HG03159 (cell line): ENCODE measurements at regions not wholly inside any gene's neighbourhood (a gene's known extent, or its start where the extent isn't known, plus 50 kb on each side); places are given as distances from the start of the nearest gene placed in this dataset.
"Not testable (repeated sequence)": the region's sequence is repeated elsewhere in the genome, so short reads cannot be mapped to it uniquely, and the experiment has no call there.

Experiments
- ATAC-seq: cut with Tn5 transposase; IDR thresholded peaks from one replicate; pipeline ENCODE4 v1.9.1; 2021; ENCODE audit warnings: mild to moderate bottlenecking, moderate library complexity; ENCODE audit not compliant: unreplicated experiment

DNA sequence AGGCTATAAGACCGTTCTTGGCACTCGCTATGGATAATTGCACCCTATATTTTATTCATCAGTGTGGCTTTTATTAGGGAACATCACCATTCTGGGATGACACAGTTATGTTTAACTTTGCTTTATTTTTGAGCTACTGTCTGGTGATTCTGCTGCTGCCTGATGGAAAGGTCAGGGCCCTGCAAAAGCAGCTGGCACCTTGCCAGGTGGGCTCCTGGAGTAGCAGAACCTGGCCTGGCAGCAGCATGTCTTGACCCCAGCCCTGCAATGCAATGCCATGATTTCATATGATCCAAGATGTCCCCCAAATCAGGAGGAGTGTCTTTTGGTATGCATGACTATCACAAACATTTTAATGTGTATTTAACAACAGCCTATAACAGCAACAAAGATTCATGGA lies 228.4 kb upstream of the RSPO3 start:
- ATAC-seq, result no peak

DNA sequence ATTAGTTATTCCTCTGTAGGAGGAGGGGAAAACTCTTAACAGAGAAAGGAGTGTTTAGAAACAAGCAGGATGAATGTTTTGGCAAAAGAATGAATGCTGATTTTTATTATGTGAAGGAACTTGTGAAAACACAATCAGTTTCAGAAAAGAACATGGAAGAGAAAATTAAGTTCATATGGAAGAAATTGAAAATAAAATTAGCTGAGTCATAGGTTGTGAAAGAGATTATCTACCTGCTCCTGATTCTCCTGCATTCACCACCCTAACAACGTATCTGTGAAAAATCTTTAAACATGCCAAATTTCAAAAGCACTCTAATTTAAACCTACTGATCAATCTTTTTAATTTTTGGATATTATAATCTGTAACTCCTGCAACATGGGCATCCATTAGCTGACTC lies 227.3 kb upstream of the RSPO3 start:
- no peak for ATAC-seq

DNA sequence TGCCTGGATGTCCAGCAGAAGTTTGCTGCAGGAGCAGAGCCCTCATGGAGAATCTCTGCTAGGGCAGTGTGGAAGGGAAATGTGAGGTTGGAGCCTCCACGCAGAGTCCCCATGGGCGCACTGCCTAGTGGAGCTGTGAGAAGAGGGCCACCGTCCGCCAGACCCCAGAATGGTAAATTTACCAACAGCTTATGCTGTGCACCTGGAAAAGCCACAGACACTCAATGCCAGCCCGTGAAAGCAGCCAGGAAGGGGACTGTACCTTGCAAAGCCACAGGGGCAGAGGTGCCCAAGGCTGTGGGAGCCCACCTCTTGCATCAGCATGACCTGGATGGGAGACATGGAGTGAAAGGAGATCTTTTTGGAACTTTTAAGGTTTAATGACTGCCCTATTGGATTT lies 225.6 kb upstream of the RSPO3 start:
- ATAC-seq, result not testable (repeated sequence)

DNA sequence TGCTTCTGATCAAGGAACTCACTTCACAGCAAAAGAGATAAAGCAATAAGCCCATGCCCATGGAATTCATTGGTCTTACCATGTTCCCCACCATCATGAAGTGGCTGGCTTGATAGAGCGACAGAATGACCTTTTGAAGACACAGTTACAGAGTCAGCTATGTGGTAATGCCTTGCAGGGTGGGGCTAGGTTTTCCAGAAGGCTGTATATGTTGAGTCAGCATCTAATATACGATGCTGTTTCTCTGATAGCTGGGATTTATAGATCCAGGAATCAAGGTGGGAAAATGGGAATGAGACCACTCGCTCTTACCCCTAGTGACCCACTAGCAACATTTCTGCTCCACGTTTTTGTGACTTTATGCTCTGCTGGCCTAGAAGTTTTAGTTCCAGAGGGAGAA lies 220.7 kb upstream of the RSPO3 start:
- ATAC-seq, result no peak

GRCh38 chr6:126904176-126904575 lies 214.3 kb upstream of the RSPO3 start:
- ATAC-seq, result no peak

DNA sequence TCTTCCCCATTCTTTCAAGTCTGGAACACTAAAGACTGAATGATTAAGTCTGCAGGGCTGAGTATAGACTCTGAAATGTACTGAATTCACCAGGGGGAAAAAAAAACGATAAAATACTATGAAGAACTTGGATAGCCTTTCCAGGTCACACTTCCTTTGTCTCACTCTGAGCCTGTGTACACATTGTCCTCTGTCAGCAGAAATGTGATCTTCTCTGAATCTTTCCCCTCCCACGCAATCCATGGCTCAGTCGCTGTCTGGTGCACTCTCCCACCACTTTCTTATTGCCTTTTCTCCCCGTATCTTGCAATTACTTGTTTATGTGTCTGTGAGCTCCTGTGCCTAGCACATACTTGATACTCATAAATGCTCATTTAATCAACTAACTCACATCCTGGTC lies 212.6 kb upstream of the RSPO3 start:
- no peak for ATAC-seq

- ATAC-seq, result no peak
Measured at GRCh38 chr6:126907312-126907711, 211.2 kb upstream of the RSPO3 start.

DNA sequence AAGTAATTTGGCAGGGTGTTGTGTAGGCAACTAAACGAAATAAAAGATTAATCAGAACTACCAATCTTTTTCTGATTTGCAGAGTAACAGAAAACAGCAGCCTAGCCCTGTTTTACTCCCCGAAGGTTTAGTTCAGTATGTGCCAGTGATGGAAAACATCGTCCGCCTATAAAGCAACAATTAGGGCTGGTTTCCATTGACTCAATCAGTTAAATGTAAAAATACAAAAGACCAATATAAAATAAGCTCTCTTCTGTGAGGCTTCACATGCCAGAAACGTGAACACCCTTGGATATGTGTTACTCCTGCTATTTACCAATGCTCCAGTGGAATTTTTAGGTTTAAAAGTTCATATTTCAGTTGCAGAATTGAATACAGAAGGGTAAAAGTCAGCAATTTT lies 210.5 kb upstream of the RSPO3 start:
- ATAC-seq, result no peak

- no peak for ATAC-seq
Measured at GRCh38 chr6:126909493-126909892, 209.0 kb upstream of the RSPO3 start.

GRCh38 chr6:126913651-126914050 lies 204.8 kb upstream of the RSPO3 start:
- ATAC-seq, result no peak

DNA sequence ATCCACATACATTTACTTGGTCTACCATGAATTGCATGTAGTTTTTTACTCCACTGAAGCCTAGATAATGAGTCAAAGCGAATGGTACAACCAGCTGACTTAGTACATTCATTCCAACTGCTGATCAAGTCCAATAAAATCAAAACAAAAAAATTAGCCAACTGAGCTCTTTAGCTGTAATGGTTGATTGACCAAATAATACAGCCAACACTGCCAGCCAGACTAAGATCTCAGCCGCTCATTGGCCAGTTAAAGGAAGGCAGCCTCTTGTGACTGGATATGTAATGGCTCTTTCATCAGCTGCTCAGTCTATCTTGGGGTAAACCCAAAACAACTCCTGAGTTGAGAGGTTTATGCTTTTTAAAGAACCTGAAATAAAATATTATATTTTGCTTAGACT lies 204.3 kb upstream of the RSPO3 start:
- ATAC-seq, result no peak

GRCh38 chr6:126914801-126915200 lies 203.7 kb upstream of the RSPO3 start:
- no peak for ATAC-seq

- ATAC-seq, result no peak
Measured at GRCh38 chr6:126919947-126920346, 198.5 kb upstream of the RSPO3 start.

DNA sequence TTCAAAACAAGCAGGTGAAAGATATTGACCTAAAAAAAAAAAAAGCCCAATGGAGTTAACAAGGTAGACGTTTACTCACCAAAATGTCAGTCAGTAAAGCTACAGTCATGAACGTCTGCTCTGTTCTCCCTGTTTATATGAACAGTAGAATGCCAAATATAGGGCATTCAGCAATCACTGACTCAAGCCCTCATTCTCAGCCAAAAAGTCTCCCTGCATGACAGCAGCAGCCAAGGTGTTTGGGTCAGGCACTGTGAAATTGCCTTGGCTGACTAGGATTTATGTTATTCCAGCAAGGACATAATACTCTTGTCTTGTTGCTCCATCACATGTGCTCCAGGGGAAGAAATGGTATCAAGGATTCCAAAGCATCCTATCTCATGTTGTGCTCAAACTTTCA lies 194.7 kb upstream of the RSPO3 start:
- no peak for ATAC-seq

DNA sequence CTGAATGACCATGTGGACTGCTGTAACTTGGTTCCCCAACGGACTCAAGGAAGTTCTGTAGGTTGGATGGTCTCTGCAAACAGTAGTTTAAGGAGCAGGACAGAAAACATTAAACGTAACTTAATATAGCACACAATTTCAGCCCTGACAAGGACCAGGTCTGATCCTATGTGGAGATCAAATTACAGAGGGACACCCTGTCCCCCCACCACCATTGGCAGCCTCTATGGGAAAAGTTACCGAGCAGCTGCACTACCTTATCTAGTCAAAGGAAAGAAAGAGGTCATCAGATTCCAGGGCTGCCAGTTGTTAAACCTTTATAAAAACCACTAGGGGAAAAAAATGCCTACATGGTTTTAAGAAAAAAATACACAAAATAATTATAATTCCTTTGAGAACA lies 191.5 kb upstream of the RSPO3 start:
- ATAC-seq, result no peak

- ATAC-seq, result no peak
Measured at GRCh38 chr6:126927841-126928240, 190.6 kb upstream of the RSPO3 start.

- ATAC-seq, result no peak
Measured at GRCh38 chr6:126937426-126937825, 181.0 kb upstream of the RSPO3 start.

DNA sequence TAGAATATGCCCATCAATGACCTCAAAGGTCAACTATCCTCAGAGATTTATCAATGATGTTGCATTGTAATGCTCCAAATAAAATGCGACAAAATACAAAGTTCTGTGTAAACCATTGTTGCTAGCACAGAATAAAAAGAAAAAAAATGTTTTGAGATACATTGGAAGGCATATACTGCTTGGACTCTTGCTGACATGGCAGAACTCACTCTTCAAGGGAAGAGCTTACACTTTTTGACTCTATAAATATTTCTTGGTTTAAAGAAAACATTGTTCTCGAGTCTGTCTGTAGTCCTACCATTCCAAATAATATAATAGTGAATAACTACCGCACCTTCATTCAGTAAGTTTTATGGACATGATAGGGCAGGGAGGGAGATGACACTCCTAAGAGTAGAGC lies 178.7 kb upstream of the RSPO3 start:
- ATAC-seq, result no peak

GRCh38 chr6:126941751-126942150 lies 176.7 kb upstream of the RSPO3 start:
- no peak for ATAC-seq

GRCh38 chr6:126944512-126944911 lies 174.0 kb upstream of the RSPO3 start:
- ATAC-seq, result no peak

DNA sequence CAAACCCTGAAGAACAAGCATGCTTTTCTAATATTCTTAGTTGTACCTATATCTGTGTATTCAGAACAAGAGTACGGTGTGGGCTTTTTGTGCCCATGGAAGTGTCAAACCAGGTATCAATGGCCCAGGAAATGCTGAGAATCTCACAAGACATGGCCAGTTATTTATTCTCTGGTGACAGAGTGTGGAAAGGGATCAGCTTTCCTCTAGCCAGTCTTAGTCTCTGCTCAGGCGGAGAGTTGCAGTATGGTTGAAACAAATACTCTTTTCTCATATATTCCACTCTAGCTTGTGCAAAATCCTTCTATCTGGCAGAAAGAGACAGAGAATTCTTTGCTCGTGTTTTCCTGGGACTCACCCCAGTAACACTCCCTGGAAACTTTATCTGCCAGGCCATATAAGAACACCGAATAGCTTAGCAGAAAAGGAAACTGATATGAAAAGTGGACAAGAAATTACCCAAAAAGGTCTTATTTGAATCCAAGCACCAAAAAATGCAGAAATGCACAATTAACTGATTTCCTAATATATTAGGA lies 173.3 kb upstream of the RSPO3 start:
- no peak for ATAC-seq

DNA sequence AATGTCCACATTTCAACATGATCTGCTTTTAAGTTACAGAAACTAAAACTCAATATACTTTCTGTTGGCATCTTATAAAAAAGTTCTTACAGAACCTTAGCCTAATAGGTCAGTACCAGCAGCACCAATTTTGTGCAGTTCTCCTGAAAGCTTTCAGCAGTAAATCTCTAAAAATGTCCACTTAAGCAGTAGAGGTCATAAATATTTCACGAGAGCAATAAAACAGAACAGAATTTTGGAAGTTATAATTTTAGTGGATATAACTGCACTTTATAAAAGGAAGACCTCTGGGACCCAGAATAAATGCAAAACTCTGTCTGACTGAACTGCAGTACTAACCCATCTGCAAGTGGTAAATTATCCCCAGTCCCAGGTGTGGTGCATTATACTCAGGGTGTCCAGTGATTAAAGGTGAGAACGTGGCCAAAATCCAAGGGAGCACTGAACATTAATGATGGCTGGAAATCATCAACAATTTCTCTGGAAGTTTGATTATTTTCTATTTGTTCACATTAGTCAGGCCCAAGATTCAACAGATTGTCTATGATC lies 172.6 kb upstream of the RSPO3 start:
- ATAC-seq, result no peak

DNA sequence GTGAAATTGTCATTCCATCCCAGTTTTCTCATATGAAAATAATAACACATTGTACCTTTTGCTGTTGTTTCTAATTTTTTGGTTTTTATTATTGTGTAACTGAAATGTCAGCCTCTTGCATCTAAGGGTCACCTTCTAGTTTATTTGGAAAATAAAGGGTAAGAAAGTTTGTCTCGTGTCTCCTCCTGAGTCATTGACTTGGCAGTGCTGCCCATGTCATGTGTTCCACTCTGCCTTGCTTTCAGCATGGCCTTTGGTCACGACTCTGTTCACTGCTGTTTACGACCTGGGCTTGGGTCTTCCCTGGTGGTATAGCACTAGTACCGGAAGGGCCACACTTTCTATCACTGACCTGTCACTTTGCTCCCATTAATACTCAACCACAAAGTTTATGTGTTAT lies 171.4 kb upstream of the RSPO3 start:
- ATAC-seq, result no peak
